ENCODE measurements at regions not wholly inside any gene's neighbourhood (a gene's known extent, or its start where the extent isn't known, plus 50 kb on each side); places are given as distances from the start of the nearest gene placed in this dataset.
"Not testable (repeated sequence)": the region's sequence is repeated elsewhere in the genome, so short reads cannot be mapped to it uniquely, and the experiment has no call there.

DNA sequence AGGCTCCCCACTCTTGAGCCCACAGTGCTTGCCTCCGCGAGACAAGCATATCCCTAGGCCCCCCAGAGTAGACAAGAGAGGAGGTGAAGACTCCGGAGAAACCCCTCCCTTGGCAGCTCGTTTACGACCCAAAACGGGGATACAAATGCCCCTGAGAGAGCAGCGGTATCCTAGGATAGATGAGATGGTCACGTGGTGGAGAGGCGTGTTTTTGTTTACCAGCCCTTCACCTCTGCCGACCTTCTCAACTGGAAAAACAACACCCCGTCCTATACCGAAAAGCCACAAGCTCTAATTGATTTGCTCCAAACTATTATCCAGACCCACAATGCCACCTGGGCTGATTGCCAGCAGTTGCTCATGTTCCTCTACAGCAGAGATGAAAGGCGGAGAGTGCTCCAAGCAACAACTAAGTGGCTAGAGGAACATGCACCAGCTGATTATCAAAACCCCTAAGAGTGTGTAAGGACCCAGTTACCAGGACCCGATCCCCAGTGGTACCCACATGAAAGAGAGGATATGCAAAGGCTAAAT, 99.5 kb upstream of the OSBPL11 start:
- POLR2A ChIA-PET (ENCODE audit: unreplicated experiment) = no interaction called here

DNA sequence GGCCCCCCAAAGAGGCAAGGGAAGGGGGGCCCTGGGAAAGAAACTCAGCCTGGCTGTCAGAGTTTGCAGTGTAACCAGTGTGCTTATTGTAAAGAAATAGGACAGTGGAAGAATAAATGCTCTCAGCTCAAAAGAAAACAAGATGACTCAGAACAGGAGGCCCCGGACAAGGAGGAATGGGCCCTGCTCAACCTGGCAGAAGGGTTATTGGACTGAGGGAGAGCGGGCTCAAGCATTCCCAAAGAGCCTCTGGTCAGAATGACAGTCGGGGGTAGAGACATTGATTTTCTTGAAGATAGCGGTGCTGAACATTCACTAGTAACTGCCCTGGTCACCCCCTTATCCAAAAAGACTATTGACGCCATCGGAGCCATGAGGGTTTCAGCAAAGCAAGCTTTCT, 100.4 kb upstream of the OSBPL11 start:
- Histone ChIP-seq H3K4me2 (no peak overlapping the region), H3K4me3 (no peak overlapping the region), H3K79me2 (ENCODE audit: low read depth) (no peaks in the 10 kb centered on the region), H4K20me1 (ENCODE audit: insufficient read depth) (no peaks in the 10 kb centered on the region), H3K9me2 (ENCODE audit: insufficient read depth) (no peaks in the 10 kb centered on the region), H3K27ac (no peak overlapping the region), H3K27me3 (ENCODE audit: insufficient read depth, low read depth) (no peaks in the 10 kb centered on the region), H3K4me1 (replicated peaks; ENCODE audit: insufficient read depth) (peaks cover 12% of the 10 kb centered on the region), H2AFZ (no peak overlapping the region), H3F3A (ENCODE audit: insufficient read depth, low read depth) (peaks cover 6% of the 10 kb centered on the region; the same call in 1 of the 2 replicates), H3K36me3 (ENCODE audit: low read depth) (no peaks in the 10 kb centered on the region), H3K9me3 (ENCODE audit: insufficient read depth, low read depth) (no peaks in the 10 kb centered on the region)
- POLR2A ChIA-PET (ENCODE audit: unreplicated experiment) = no interaction called here
- CTCF ChIA-PET = no interaction called here
- BruUV-seq (replicated peaks) = no TSS peak
- no peak for DNase-seq
- intact Hi-C loops (cut with micrococcal nuclease; ENCODE audit: unreplicated experiment) = loop anchor here (5.0 kb wide), 1 partner anchor 103 kb away; no protein-coding TSS in a partner anchor
- TF ChIP-seq, protein P1, sequence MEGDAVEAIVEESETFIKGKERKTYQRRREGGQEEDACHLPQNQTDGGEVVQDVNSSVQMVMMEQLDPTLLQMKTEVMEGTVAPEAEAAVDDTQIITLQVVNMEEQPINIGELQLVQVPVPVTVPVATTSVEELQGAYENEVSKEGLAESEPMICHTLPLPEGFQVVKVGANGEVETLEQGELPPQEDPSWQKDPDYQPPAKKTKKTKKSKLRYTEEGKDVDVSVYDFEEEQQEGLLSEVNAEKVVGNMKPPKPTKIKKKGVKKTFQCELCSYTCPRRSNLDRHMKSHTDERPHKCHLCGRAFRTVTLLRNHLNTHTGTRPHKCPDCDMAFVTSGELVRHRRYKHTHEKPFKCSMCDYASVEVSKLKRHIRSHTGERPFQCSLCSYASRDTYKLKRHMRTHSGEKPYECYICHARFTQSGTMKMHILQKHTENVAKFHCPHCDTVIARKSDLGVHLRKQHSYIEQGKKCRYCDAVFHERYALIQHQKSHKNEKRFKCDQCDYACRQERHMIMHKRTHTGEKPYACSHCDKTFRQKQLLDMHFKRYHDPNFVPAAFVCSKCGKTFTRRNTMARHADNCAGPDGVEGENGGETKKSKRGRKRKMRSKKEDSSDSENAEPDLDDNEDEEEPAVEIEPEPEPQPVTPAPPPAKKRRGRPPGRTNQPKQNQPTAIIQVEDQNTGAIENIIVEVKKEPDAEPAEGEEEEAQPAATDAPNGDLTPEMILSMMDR (conservative IDR thresholded peaks at IDR 0.05) = no peak
- no peak for TF ChIP-seq EZH2 (IDR thresholded peaks at IDR 0.05; ENCODE audit: low read depth)

More for the DNA sequence above, 99.5 kb upstream of the OSBPL11 start:
- TF ChIP-seq EZH2 (IDR thresholded peaks at IDR 0.05; ENCODE audit: low read depth) = no peak
- TF ChIP-seq, protein P1 (conservative IDR thresholded peaks at IDR 0.05) = no peak
- H3F3A ChIP-seq (ENCODE audit: insufficient read depth, low read depth) = peaks cover 6% of the 10 kb centered on the region; the same call in 1 of the 2 replicates
- H3K9me2 ChIP-seq (ENCODE audit: insufficient read depth) = no peaks in the 10 kb centered on the region
- H3K9me3 ChIP-seq (ENCODE audit: insufficient read depth, low read depth) = no peaks in the 10 kb centered on the region
- H3K79me2 ChIP-seq (ENCODE audit: low read depth) = no peaks in the 10 kb centered on the region
- H3K27me3 ChIP-seq (ENCODE audit: insufficient read depth, low read depth) = no peaks in the 10 kb centered on the region
- intact Hi-C loops (cut with micrococcal nuclease; ENCODE audit: unreplicated experiment) = loop anchor here (5.0 kb wide), 1 partner anchor 103 kb away; no protein-coding TSS in a partner anchor
- H3K4me2 ChIP-seq = no peak overlapping the region
- no peak overlapping the region for H2AFZ ChIP-seq
- H3K36me3 ChIP-seq (ENCODE audit: low read depth) = no peaks in the 10 kb centered on the region
- CTCF ChIA-PET = interaction anchor here (0.6 kb wide), 1 partner anchor 10 kb away, joined by 3 read pairs; no protein-coding TSS in a partner anchor
- no peak overlapping the region for H3K27ac ChIP-seq
- DNase-seq = no peak
- H4K20me1 ChIP-seq (ENCODE audit: insufficient read depth) = no peaks in the 10 kb centered on the region
- BruUV-seq (replicated peaks) = no TSS peak
- no peak overlapping the region for H3K4me3 ChIP-seq
- H3K4me1 ChIP-seq (replicated peaks; ENCODE audit: insufficient read depth) = peaks cover 12% of the 10 kb centered on the region

GRCh38 chr3:125697126-125697525, 101.8 kb upstream of the OSBPL11 start:
- H3K4me1 ChIP-seq (replicated peaks; ENCODE audit: insufficient read depth) = peaks cover 12% of the 10 kb centered on the region
- POLR2A ChIA-PET (ENCODE audit: unreplicated experiment); H3K9me2 ChIP-seq (ENCODE audit: insufficient read depth); CTCF ChIA-PET; DNase-seq; H3K27ac ChIP-seq; H3K36me3 ChIP-seq (ENCODE audit: low read depth); H3F3A ChIP-seq (ENCODE audit: insufficient read depth, low read depth); BruUV-seq (replicated peaks); H3K4me3 ChIP-seq; H3K9me3 ChIP-seq (ENCODE audit: insufficient read depth, low read depth); H3K27me3 ChIP-seq (ENCODE audit: insufficient read depth, low read depth); H3K79me2 ChIP-seq (ENCODE audit: low read depth); H4K20me1 ChIP-seq (ENCODE audit: insufficient read depth); H3K4me2 ChIP-seq; H2AFZ ChIP-seq: not testable (repeated sequence)
- intact Hi-C loops (cut with micrococcal nuclease; ENCODE audit: unreplicated experiment) = loop anchor here (5.0 kb wide), 1 partner anchor 105 kb away; no protein-coding TSS in a partner anchor

All from PC-9 (cell line).